Liver (tissue), 8 donors: ENCODE measurements at regions not wholly inside any gene's neighbourhood (a gene's known extent, or its start where the extent isn't known, plus 50 kb on each side); places are given as distances from the start of the nearest gene placed in this dataset.

Experiments used
- DNase-seq: peaks from one replicate; pipeline ENCODE4 v3.0.0-alpha.2; 2017; ENCODE audit warnings: low spot score
- H3K27ac ChIP-seq, 2 donors: one replicate each; pipeline ENCODE4 v1.7.0; 2013; ENCODE audit warnings: inconsistent platforms in 2 of 2, low read length in 2 of 2, control low read depth in 1 of 2, low read depth in 1 of 2, mild to moderate bottlenecking in 1 of 2
- H3K27me3 ChIP-seq, 4 donors: one replicate each; pipeline versions ENCODE4 v1.6.1 to v1.7.0; 2013; ENCODE audit warnings: low read length in 3 of 4, inconsistent platforms in 1 of 4, mild to moderate bottlenecking in 1 of 4, moderate library complexity in 1 of 4; ENCODE audit not compliant: control insufficient read depth in 4 of 4, insufficient read depth in 4 of 4
- H3K36me3 ChIP-seq, 4 donors: one replicate each; pipeline versions ENCODE4 v1.6.1 to v1.7.0; 2013; ENCODE audit warnings: low read length in 3 of 4, mild to moderate bottlenecking in 3 of 4, low read depth in 1 of 4, moderate library complexity in 1 of 4; ENCODE audit not compliant: control insufficient read depth in 4 of 4, insufficient read depth in 3 of 4
- H3K4me1 ChIP-seq, 4 donors: one replicate each; pipeline versions ENCODE4 v1.6.1 to v1.7.0; 2013; ENCODE audit warnings: low read length in 3 of 4, mild to moderate bottlenecking in 3 of 4, moderate library complexity in 1 of 4; ENCODE audit not compliant: control insufficient read depth in 4 of 4, insufficient read depth in 4 of 4
- H3K4me3 ChIP-seq, 3 donors: one replicate each; pipeline versions ENCODE4 v1.6.1 to v1.7.0; 2013; ENCODE audit warnings: low read length in 3 of 3, control low read depth in 1 of 3, low read depth in 1 of 3, mild to moderate bottlenecking in 1 of 3
- H3K9ac ChIP-seq, 2 donors: one replicate each; pipeline ENCODE4 v1.7.0; 2013; ENCODE audit warnings: low read length in 2 of 2, mild to moderate bottlenecking in 2 of 2, moderate library complexity in 2 of 2, control low read depth in 1 of 2, low read depth in 1 of 2
- H3K9me3 ChIP-seq, 4 donors: one replicate each; pipeline versions ENCODE4 v1.6.1 to v1.7.0; 2013; ENCODE audit warnings: low read length in 3 of 4; ENCODE audit not compliant: control insufficient read depth in 4 of 4
- ATF3 ChIP-seq: IDR thresholded peaks from 2 replicates; pipeline ENCODE4 v1.6.1; 2016; ENCODE audit warnings: antibody characterized with exemption
- CTCF ChIP-seq: fragments of 150-350 bp; IDR thresholded peaks from 2 replicates; pipeline ENCODE4 v1.5.1; 2017; ENCODE audit warnings: improper control_type of control experiment, low read depth, low read length; ENCODE audit not compliant: missing input control
- EGR1 ChIP-seq, 2 donors: IDR thresholded peaks; 2 replicates each; pipeline ENCODE4 v1.6.1; 2016 to 2018; ENCODE audit warnings: antibody characterized with exemption in 2 of 2, low read depth in 2 of 2
- FOXA1 ChIP-seq: IDR thresholded peaks from 2 replicates; pipeline ENCODE4 v1.6.1; 2016; ENCODE audit warnings: antibody characterized with exemption
- FOXA2 ChIP-seq: IDR thresholded peaks from 2 replicates; pipeline ENCODE4 v1.6.1; 2016; ENCODE audit warnings: antibody characterized with exemption
- HNF4A ChIP-seq, 2 donors: conservative IDR thresholded peaks; 2 replicates each; pipeline ENCODE4 v1.6.1; 2016; ENCODE audit warnings: antibody characterized with exemption in 2 of 2, mild to moderate bottlenecking in 2 of 2
- NR2F2 ChIP-seq: IDR thresholded peaks from 2 replicates; pipeline ENCODE4 v1.6.1; 2016; ENCODE audit warnings: antibody characterized with exemption
- RAD21 ChIP-seq, 2 donors: IDR thresholded peaks; 2 replicates each; pipeline ENCODE4 v1.6.1; 2016; ENCODE audit warnings: antibody characterized with exemption in 2 of 2, mild to moderate bottlenecking in 2 of 2
- REST ChIP-seq: IDR thresholded peaks from 2 replicates; pipeline ENCODE4 v1.6.1; 2016; ENCODE audit warnings: antibody characterized with exemption, mild to moderate bottlenecking
- SP1 ChIP-seq: IDR thresholded peaks from 2 replicates; pipeline ENCODE4 v1.6.1; 2018; ENCODE audit warnings: antibody characterized with exemption, mild to moderate bottlenecking
- YY1 ChIP-seq: IDR thresholded peaks from 2 replicates; pipeline ENCODE4 v1.6.1; 2016; ENCODE audit warnings: antibody characterized with exemption, mild to moderate bottlenecking
- WGBS: extraction: QIAGEN DNeasy Blood & Tissue Kit; methylation state at CpG from one replicate; pipeline ENCODE4 v1.1.7; 2013; 5-methylcytosine and 5-hydroxymethylcytosine counted together
- donor health status: healthy.
- donor health status: healthy.
- donor health status: healthy.
- donor health status: healthy.
- donor health status: healthy.

GRCh38 chr6:19336579-19336978 lies 500.6 kb upstream of the ID4 start:
- TF ChIP-seq SP1: no peak
- no peak for TF ChIP-seq ATF3
- no peak for TF ChIP-seq REST
- TF ChIP-seq EGR1 (IDR thresholded peaks at IDR 0.05; ENCODE audit: low read depth in 2 of 2): no peak
- no peak for TF ChIP-seq CTCF
- TF ChIP-seq RAD21 (IDR thresholded peaks at IDR 0.05): no peak
- TF ChIP-seq NR2F2: no peak
- 75% methylated on average over 4 of the region's 4 CpGs for WGBS
- H3K27me3 ChIP-seq: no peaks in the 10 kb centered on the region
- no peaks in the 10 kb centered on the region for H3K4me1 ChIP-seq
- no peak overlapping the region for H3K4me3 ChIP-seq
- no peaks in the 10 kb centered on the region for H3K36me3 ChIP-seq
- no peak for DNase-seq
- H3K9me3 ChIP-seq: no peaks in the 10 kb centered on the region
- no peak overlapping the region for H3K27ac ChIP-seq
- no peak overlapping the region for H3K9ac ChIP-seq

GRCh38 chr6:19337101-19337500 lies 500.1 kb upstream of the ID4 start:
- no peak overlapping the region for H3K4me3 ChIP-seq
- 70% methylated on average over 6 of the region's 6 CpGs for WGBS
- no peaks in the 10 kb centered on the region for H3K4me1 ChIP-seq
- no peaks in the 10 kb centered on the region for H3K27me3 ChIP-seq
- no peaks in the 10 kb centered on the region for H3K36me3 ChIP-seq
- H3K9me3 ChIP-seq: no peaks in the 10 kb centered on the region
- no peak overlapping the region for H3K9ac ChIP-seq
- no peak for DNase-seq
- H3K27ac ChIP-seq: no peak overlapping the region
- no peak for TF ChIP-seq REST
- TF ChIP-seq YY1: no peak
- no peak for TF ChIP-seq RAD21 (IDR thresholded peaks at IDR 0.05)
- TF ChIP-seq HNF4A (conservative IDR thresholded peaks at IDR 0.05): no peak
- TF ChIP-seq CTCF: no peak
- TF ChIP-seq FOXA2: no peak
- no peak for TF ChIP-seq EGR1 (IDR thresholded peaks at IDR 0.05; ENCODE audit: low read depth in 2 of 2)
- no peak for TF ChIP-seq NR2F2
- TF ChIP-seq FOXA1: no peak
